GM19240 (cell line): ENCODE measurements at regions not wholly inside any gene's neighbourhood (a gene's known extent, or its start where the extent isn't known, plus 50 kb on each side); places are given as distances from the start of the nearest gene placed in this dataset.
"Not testable (repeated sequence)": the region's sequence is repeated elsewhere in the genome, so short reads cannot be mapped to it uniquely, and the experiment has no call there.

Experiments
- DNase-seq: peaks from one replicate; pipeline ENCODE4 v3.0.0; 2011; ENCODE audit warnings: low spot score; ENCODE audit not compliant: insufficient read length

DNA sequence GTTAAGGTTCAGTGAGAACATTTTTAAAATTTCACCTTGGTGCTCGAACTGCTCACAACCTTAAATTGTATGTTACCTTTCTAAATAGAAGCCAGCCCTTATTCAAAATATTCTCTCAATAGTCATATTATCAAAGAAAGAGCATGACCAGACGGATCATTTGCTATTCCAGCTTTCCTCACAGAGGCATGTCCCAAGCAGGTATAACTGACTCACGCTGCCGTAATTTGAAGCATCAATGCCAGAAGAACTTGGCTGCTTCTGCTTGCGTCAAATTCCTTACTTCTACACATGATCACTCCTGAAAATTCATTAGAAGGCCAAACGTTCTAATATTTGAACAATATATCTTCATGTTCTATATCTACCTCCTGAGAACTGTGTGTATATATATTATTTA, 69.5 kb upstream of the VGLL4 start:
- no peak for DNase-seq

DNA sequence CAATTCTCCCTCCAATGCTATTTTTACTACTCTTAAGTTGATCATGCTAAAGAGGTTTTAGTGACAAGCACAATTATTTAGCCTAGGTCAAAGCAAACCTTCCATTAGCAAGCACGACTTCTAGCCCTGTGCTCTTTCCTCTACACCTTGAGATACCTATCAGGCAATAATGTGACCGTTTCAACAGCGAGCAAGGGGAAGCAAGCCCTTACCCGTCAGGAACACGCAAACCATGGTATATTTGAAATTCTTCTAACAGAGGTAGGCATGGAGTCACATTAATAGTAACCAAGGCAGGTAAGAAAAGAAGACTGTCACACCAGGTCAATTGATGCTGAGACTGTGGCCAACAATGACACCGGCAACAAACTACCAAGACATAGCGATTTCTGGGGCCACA, 68.9 kb upstream of the VGLL4 start:
- DNase-seq, result no peak

DNA sequence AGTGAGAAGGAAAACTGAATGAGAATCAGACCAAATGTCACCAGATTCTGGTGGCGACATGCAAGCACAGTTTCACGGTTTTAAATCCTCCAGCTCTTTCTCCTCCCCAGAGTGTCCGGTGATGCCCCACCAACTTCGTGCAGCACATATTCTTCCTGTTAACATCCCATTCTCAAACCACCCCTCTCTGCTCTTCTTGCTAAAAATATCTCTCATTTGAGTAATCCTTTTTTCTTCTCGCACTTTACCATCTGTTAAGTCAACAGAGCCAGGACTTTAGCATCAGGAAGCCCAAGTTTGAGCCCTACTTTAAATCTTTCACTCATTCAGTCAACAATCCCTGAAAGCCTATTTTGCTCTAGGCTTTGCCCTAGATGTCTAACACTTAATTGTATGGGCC, 68.2 kb upstream of the VGLL4 start:
- no peak for DNase-seq

DNA sequence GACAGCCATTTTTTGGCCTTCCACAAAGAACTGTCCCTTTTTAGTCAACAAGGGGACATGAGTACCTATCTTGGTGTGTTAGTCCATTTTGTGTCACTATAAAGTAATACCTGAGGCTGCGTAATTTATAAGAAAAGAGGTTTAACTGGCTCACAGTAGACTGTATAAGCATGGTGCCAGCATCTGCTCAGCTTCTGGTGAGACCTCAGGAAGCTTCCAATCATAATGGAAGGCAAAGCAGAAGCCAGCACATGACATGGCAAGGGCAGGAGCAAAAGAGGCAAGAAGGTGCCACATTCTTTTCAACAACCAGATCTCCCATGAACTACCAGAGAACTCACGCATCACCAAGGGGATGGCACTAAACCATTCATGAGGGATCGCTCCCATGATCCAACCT, 66.1 kb upstream of the VGLL4 start:
- DNase-seq, result no peak

DNA sequence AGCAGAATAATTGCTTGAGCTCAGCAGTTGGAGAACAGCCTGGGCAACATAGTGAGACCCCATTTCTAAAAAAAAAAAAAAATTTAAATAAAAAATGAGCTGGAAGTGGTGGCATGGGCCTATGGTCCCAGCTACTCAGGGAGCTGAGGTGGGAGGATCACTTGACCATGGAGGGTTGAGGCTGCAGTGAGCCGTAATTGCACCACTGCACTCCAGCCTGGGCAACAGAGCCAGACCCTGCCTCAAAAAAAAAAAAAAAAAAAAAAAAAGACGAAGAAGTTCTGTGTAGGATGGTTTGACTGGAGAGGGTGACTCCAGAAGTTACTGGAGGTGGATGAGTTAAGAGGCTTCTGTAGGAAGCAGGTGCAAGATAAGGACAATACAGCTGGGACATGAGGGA, 63.4 kb upstream of the VGLL4 start:
- not testable (repeated sequence) for DNase-seq

DNA sequence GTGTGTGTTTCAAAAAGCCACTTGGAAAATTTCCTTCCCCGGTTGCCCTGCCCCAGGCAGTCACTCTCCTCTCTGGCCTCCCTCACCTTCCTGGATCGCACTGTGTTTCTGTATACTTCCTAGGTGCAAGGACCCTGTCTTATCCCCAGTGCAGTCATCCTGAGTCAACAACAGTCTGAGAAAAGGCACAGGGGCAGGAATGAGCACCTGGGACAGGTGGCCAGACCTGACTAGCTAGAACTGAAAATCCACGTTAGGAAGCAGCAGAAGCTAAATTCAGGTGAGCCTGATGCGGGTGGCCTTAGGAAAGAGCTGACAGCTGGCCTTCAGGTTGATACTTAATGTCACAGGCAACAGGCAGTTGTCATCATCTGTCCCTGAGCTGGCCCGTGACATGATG, 62.9 kb upstream of the VGLL4 start:
- DNase-seq, result no peak

DNA sequence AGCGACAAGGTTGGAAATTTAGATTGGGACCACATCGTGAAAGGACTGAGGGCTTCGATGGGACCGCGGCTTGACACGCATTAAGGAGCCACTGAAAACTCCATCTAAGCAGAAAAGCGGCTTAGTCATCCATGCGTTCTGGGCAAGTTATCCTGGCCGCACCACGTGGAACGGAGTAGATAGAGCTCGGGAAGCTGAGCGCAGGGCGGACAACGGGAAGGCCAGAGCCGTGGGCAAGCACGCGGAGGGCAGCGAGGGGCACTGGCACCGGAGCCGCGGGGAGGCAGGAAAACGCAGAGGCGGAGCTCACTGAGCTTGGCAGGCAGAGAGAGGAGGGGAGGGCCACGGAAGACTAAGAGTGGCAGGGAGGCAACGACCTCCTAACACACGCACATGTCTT, 61.3 kb upstream of the VGLL4 start:
- DNase-seq, result no peak

DNA sequence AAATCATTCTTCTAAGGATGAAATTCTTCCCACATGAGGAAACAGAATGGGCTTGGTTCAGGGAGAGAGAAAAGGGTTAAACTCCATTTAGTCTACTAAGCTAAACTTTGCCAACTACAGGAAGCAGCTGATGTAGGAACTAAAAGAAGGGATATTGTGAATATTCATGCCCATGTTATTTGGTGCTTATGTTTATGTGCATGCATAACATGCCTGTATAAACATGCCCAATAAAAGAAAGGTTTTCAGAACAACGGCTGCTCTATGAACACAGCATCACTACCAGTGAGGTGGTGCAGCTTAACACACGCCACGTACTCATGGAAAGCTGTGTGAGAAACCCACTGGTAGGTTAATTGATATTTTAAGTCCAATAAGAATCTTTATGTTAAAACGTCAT, 59.4 kb upstream of the VGLL4 start:
- DNase-seq, result no peak

DNA sequence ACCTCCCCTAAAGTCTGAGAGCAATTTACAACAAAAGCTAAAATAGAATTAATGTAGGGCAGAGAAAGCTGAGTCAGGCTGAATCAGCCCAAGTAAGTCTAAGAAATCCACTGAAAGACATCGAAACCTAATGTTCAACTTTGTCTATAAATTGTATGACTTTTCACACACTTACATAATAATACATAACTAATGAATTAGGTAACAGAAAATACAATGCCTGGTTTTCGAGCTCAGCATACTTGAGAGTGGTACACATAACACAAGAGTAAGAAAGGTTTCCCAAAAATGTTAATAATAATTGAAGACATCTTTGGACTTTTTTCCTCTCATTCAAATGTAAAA, 55.3 kb upstream of the VGLL4 start:
- DNase-seq, result no peak

DNA sequence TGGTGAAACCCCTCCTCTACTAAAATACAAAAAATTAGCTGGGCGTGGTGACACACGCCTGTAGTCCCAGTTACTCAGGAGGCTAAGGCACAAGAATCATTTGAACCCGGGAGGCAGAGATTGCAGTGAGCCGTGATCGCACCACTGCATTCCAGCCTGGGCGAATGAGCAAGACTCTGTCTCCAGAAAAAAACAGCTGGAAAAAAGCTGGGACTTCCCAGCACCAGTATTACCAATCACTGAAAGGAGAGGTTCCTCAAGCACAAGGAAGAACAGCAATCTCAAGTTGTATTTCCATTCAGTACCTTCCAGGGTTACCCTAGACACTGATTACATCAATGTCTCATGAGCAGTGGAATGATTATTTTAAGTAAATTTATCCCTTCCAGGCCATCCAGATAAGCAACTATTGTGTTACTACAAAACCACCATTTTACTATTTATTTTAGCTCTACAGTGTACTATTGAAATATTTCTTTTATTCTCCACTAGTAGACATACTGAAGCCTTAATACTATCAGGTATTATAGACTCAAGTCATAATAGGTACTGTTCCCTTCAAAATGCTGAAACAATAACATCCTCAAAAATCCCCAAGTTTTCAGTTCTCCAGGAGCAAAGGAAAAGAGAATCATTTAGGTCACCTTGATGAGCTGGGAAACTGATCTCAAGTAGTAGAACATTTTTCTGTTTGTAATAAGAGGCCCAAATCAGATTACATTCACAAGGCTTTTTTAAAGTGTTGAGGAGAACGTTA, 54.8 kb upstream of the VGLL4 start:
- no peak for DNase-seq

DNA sequence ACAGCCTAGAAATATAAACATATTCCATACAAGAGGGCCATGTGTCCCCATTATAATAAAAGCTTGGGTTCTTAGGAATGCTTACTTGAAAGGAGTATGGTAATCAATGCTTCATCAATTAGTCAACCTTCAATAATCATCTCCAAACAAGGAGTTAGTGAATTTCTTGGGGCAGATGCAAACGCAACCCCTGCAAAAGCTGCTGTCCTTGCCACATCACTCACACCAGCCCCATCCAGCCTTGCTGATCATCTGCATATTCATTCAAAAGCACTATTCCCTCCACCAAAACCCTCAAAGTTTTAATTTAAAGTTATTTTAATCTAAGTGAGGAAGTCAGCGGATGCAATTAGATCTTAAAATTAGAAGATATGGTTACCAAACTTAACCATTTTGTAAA, 54.0 kb upstream of the VGLL4 start:
- DNase-seq, result no peak

DNA sequence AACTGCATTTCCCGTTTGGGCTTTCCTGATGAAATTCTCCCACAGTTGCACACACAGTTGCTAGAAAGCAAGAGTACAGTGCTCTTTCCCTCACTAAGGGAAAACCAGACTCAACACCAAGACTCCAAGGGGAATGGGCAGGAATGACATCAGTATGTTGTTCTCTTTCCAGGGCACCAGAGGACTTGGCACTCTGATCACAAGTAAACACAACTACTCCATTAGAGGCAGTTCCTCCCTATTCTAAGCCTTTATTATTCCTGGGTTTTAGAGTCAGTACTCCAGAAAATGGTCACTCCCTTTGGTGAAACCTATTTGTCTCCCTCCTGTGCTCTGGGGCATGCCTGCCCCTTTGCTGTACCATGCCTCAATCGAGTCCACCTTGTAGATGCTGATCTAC, 52.3 kb upstream of the VGLL4 start:
- DNase-seq, result no peak
